Heart right ventricle (tissue), 16 donors: ENCODE measurements at regions not wholly inside any gene's neighbourhood (a gene's known extent, or its start where the extent isn't known, plus 50 kb on each side); places are given as distances from the start of the nearest gene placed in this dataset.

ENCODE experiments used
- ATAC-seq, 8 donors: fragments of 200-7000 bp; cut with Tn5 transposase; one replicate each; pipeline ENCODE4 v1.9.1; 2020; ENCODE audit warnings: mild to moderate bottlenecking in 8 of 8, moderate library complexity in 8 of 8, moderate number of reproducible peaks in 1 of 8
- DNase-seq, 2 donors: peaks; one replicate each; pipeline ENCODE4 v3.0.0-alpha.2; 2020
- H3K27ac ChIP-seq, 10 donors: fragments of 200-600 bp; sonication (generic) in 2 of 10; one replicate each; pipeline versions ENCODE4 v1.5.0 to v1.8.0; 2020 to 2022; ENCODE audit warnings: mild to moderate bottlenecking in 3 of 10
- H3K27me3 ChIP-seq, 7 donors: fragments of 200-600 bp; one replicate each; pipeline ENCODE4 v1.8.0; 2021 to 2022; ENCODE audit warnings: mild to moderate bottlenecking in 2 of 7
- H3K36me3 ChIP-seq, 9 donors: fragments of 200-600 bp; sonication (generic) in 1 of 9; one replicate each; pipeline versions ENCODE4 v1.5.0 to v1.8.0; 2020 to 2022; ENCODE audit warnings: mild to moderate bottlenecking in 2 of 9
- H3K4me1 ChIP-seq, 9 donors: fragments of 200-600 bp; sonication (generic) in 1 of 9; one replicate each; pipeline versions ENCODE4 v1.5.0 to v1.8.0; 2020 to 2022; ENCODE audit warnings: mild to moderate bottlenecking in 4 of 9
- H3K4me3 ChIP-seq, 10 donors: fragments of 200-600 bp; sonication (generic) in 2 of 10; one replicate each; pipeline versions ENCODE4 v1.5.0 to v1.8.0; 2020 to 2022; ENCODE audit warnings: mild to moderate bottlenecking in 7 of 10, moderate library complexity in 2 of 10
- H3K9me3 ChIP-seq, 11 donors: fragments of 200-600 bp in 10 of 11; sonication (generic) in 2 of 11; one replicate each; pipeline versions ENCODE4 v1.5.0 to v1.8.0; 2013 to 2022; ENCODE audit warnings: mild to moderate bottlenecking in 2 of 11, control low read depth in 1 of 11, moderate library complexity in 1 of 11
- CTCF ChIP-seq, 9 donors: fragments of 200-600 bp; sonication (generic) in 2 of 9; IDR thresholded peaks; one replicate each; pipeline versions ENCODE4 v1.5.0 to v1.8.0; 2021 to 2022; ENCODE audit warnings: antibody characterized with exemption in 9 of 9, mild to moderate bottlenecking in 5 of 9, moderate library complexity in 1 of 9
- WGBS, 2 donors: extraction: QIAGEN DNeasy Blood & Tissue Kit; methylation state at CpG; one replicate each; pipeline ENCODE4 v1.1.7; 2013; ENCODE audit warnings: inconsistent platforms in 1 of 2; 5-methylcytosine and 5-hydroxymethylcytosine counted together
- intact Hi-C, 10 donors: fragments of 100-400 bp; cut with DNase I; formaldehyde crosslinking; loops; one replicate each; pipeline versions ENCODE4 v1.11.1 to v1.14.2; 2022
- donor health status: Arrhythmogenic right ventricular cardiomyopathy.
- donor health status: ischemic (EF 13 %, LVEDD 7.1; RV severe dilation, severe dysfunction).
- donor health status: healthy with polysubstance abuse.
- donor health status: DM: no; HTN: yes; CAD: no.
- donor health status: DM: no; HTN: no; CAD: no.
- donor health status: ischemic (EF 25% LVEDD 6.9; RV normal size, moderate dysfunction).
- donor health status: ischemic (EF 25% LVEDD 5.7; RV mildly dilated, moderate dysfunction).
- donor health status: healthy.
- donor health status: DM: yes; HTN: yes; CAD: no.
- donor health status: Ischemic cardiomyopathy.
- donor health status: ischemic (EF 35%, LVEDD 5.7; RV mildly dilated, moderate dysfunction).
- donor health status: nonischemic (EF 11% LVEDD 7.7; RV severe dilation, severe dysfunction).
- donor health status: DM: yes; HTN: yes; CAD: no.
- donor health status: PGD.
- donor health status: ischemic (EF 29% LVEDD 5.4; RV normal size, mild dysfunction).
- donor health status: nonischemic (EF 23%, LVEDD 6.1; RV moderate dilation, normal function).

- TF ChIP-seq CTCF (IDR thresholded peaks at IDR 0.05): no peak
- no peak overlapping the region for H3K4me3 ChIP-seq
- H3K36me3 ChIP-seq: no peaks in the 10 kb centered on the region
- H3K27me3 ChIP-seq: no peaks in the 10 kb centered on the region
- DNase-seq (no peak), ATAC-seq (no peak)
- 82 to 84% methylated on average over 1 of the region's 1 CpG for WGBS, 2 donors
- no peaks in the 10 kb centered on the region for H3K4me1 ChIP-seq
- H3K27ac ChIP-seq: no peak overlapping the region
- intact Hi-C loops: no loop called here
- H3K9me3 ChIP-seq: no peaks in the 10 kb centered on the region
Observed at GRCh38 chr3:104810896-104811295, 555.8 kb upstream of the ALCAM start.

GRCh38 chr3:104816008-104816407, 550.7 kb upstream of the ALCAM start:
- H3K4me3 ChIP-seq: no peak overlapping the region
- ATAC-seq (no peak), DNase-seq (no peak)
- no peak overlapping the region for H3K27ac ChIP-seq
- intact Hi-C loops: no loop called here
- no peaks in the 10 kb centered on the region for H3K27me3 ChIP-seq
- peaks cover 0 to 9% (median 6%) of the 10 kb centered on the region in 11 donors for H3K9me3 ChIP-seq
- WGBS, 2 donors: 60 to 66% methylated on average over 2 of the region's 2 CpGs
- H3K36me3 ChIP-seq: no peaks in the 10 kb centered on the region
- H3K4me1 ChIP-seq: no peaks in the 10 kb centered on the region
- TF ChIP-seq CTCF (IDR thresholded peaks at IDR 0.05): no peak

GRCh38 chr3:104816716-104817115, 550.0 kb upstream of the ALCAM start:
- no peaks in the 10 kb centered on the region for H3K36me3 ChIP-seq
- TF ChIP-seq CTCF (IDR thresholded peaks at IDR 0.05): no peak
- H3K4me3 ChIP-seq: no peak overlapping the region
- no peak overlapping the region for H3K27ac ChIP-seq
- peaks cover 0 to 17% (median 7%) of the 10 kb centered on the region in 11 donors for H3K9me3 ChIP-seq
- 67 to 76% methylated on average over 1 of the region's 1 CpG for WGBS, 2 donors
- no peak for DNase-seq
- no peaks in the 10 kb centered on the region for H3K4me1 ChIP-seq
- H3K27me3 ChIP-seq: no peaks in the 10 kb centered on the region
- intact Hi-C loops: no loop called here
- no peak for ATAC-seq

- TF ChIP-seq CTCF (IDR thresholded peaks at IDR 0.05): no peak
- Histone ChIP-seq H3K27ac (no peak overlapping the region), H3K27me3 (no peaks in the 10 kb centered on the region), H3K4me3 (no peak overlapping the region), H3K4me1 (no peaks in the 10 kb centered on the region), H3K36me3 (no peaks in the 10 kb centered on the region), H3K9me3 (peaks cover 0 to 20% (median 7%) of the 10 kb centered on the region in 11 donors)
- intact Hi-C loops: no loop called here
- 46 to 47% methylated on average over 2 of the region's 2 CpGs for WGBS, 2 donors
- DNase-seq (no peak), ATAC-seq (no peak)
Observed at GRCh38 chr3:104819333-104819732, 547.4 kb upstream of the ALCAM start.

- Histone ChIP-seq H3K27me3 (no peaks in the 10 kb centered on the region), H3K4me1 (no peaks in the 10 kb centered on the region), H3K9me3 (peaks cover 0 to 20% (median 7%) of the 10 kb centered on the region in 11 donors), H3K4me3 (no peak overlapping the region), H3K36me3 (no peaks in the 10 kb centered on the region), H3K27ac (no peak overlapping the region)
- DNase-seq (no peak), ATAC-seq (no peak)
- no peak for TF ChIP-seq CTCF (IDR thresholded peaks at IDR 0.05)
- intact Hi-C loops: no loop called here
- 70 to 76% methylated on average over 1 of the region's 1 CpG for WGBS, 2 donors
Observed at GRCh38 chr3:104820959-104821358, 545.8 kb upstream of the ALCAM start.
